D721Med (cell line): ENCODE measurements at regions not wholly inside any gene's neighbourhood (a gene's known extent, or its start where the extent isn't known, plus 50 kb on each side); places are given as distances from the start of the nearest gene placed in this dataset.

Experiments
- DNase-seq: peaks from one replicate; pipeline ENCODE4 v3.0.0; 2011; ENCODE audit warnings: low spot score; ENCODE audit not compliant: insufficient read length
- FAIRE-seq: peaks from 2 replicates; lab custom pipeline; 2011; peaks lifted over from hg19 to GRCh38; lab: Jason Lieb, UNC
- TF ChIP-seq, protein P1 (sequence below): IDR thresholded peaks from 2 replicates; pipeline ENCODE4 v1.5.1; 2012; ENCODE audit warnings: mild to moderate bottlenecking, control low read depth; ENCODE audit not compliant: insufficient read depth; ENCODE audit errors: missing control alignments

DNA sequence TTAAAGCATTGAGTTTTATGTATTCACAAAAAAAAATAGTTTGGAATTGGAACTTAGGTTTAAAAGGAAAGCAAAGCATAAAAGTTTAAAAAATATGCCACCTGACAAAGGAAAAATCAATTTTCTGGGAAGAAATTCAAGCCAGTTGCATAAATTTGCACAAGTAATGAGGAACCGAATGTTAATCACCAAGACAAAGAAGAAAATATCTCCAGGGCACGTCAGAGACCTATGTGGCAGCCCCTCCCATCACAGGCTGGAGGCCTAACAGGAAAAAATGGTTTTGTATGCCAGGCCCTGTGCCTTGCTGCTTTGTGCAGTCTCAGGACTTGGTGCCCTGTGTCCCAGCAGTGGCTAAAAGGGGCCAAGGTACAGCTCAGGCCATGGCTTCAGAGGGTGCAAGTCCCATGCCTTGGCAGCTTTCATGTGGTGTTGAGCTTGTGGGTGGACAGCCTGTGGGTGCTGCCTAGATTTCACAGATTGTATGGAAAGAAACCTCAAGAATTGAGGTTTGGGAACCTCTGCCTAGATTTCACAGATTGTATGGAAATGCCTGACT lies 767.2 kb upstream of the SLC10A2 start:
- no peak for FAIRE-seq

DNA sequence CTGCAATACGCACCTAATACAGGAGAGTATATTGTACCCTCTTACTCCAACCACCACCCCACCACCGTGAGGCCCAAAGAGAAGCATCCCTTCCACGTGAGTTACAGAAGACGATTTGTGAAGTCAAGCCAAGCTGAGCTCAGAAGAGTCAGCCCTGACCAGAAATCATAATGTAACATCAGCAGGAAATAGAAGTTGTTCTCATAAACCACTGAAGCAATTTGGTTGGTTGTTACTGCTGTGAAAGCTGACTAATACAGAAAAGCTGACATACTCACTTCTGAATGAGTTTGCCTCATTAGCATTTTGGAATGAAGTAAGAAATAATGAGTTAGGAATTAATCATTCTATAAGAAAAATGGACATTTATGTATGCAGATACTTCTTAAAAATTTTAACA lies 749.4 kb upstream of the SLC10A2 start:
- DNase-seq, result no peak
- TF ChIP-seq, protein P1, sequence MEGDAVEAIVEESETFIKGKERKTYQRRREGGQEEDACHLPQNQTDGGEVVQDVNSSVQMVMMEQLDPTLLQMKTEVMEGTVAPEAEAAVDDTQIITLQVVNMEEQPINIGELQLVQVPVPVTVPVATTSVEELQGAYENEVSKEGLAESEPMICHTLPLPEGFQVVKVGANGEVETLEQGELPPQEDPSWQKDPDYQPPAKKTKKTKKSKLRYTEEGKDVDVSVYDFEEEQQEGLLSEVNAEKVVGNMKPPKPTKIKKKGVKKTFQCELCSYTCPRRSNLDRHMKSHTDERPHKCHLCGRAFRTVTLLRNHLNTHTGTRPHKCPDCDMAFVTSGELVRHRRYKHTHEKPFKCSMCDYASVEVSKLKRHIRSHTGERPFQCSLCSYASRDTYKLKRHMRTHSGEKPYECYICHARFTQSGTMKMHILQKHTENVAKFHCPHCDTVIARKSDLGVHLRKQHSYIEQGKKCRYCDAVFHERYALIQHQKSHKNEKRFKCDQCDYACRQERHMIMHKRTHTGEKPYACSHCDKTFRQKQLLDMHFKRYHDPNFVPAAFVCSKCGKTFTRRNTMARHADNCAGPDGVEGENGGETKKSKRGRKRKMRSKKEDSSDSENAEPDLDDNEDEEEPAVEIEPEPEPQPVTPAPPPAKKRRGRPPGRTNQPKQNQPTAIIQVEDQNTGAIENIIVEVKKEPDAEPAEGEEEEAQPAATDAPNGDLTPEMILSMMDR, result no peak
- no peak for FAIRE-seq

More for the DNA sequence above, 767.2 kb upstream of the SLC10A2 start:
- TF ChIP-seq, protein P1, result no peak
- DNase-seq, result no peak

DNA sequence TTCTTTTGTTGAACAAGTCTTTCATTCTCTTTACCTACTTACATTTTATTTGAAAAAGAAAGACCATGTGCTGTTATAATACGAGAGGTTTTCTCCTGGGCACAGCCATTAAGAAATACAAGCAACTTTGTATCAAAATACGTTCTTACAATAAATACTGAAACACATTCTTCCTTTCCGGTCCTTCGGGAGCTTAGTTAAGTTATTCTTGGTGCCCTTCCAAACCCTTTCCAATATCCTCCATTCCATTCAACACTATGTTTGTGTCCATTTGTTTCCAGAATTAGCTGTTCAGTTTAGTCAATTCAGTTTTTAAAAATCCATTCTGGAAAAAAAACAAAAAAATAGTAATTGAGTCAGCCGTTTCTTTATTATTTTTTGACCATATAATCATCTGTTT lies 746.8 kb upstream of the SLC10A2 start:
- TF ChIP-seq, protein P1, result no peak
- DNase-seq (no peak), FAIRE-seq (no peak)

DNA sequence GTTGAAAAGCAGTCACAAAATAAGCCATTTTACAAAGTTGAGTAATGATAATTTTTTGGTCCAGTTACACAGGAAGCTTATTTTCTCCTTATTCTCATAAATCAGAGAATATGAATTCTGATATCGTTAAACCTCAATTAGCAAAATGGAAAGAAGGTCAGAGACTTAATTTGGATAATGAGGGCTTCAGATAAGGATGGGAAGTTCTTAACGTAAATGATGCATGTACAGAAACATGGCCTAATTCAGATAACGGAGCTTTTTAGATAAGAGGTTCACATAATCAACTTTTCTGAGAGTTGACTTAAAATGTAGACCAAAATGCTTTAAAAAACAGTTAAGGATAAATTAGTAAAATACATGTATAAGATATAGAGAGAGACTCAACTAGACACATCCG lies 746.3 kb upstream of the SLC10A2 start:
- no peak for DNase-seq
- TF ChIP-seq, protein P1, result no peak
- peak; percentile 74 for FAIRE-seq

DNA sequence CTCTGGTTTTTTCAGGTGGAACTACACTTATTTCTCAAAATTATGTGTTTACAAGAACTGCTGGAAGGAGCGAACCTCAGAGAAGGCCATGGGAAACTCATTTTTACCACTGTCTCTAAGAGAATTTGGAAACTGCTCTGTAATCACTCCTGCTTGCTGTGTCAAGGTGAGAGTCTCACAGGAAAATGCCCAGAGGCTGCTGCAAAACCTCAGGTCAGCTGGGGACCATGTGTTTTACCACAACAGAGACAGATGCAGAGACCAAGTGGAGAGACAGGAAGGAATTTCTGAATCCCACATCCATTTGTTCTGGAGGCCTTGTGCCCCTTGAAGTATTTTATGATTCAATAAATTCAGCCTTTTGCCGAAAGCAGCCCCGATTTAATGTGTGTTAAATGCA lies 743.8 kb upstream of the SLC10A2 start:
- FAIRE-seq, result no peak
- no peak for DNase-seq
- TF ChIP-seq, protein P1, result no peak

DNA sequence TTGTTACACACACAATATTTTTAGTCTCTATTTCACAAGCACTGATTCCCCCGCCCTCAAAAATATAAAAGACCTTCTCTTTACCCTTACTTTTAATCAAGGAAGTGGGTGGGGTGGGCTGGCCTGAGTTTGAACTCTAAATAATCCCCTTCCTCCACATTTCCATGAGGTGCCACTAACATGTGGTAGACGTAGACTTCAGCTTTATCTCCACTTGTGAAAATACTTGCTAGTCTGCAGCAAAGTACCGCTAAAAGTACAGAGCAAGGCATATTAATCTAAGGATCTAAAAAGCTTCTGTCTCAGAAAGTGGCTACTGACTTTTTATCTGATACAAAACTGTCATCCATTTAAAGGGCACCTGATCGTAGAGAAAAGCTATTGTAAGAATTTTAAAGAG lies 739.6 kb upstream of the SLC10A2 start:
- no peak for FAIRE-seq
- DNase-seq, result no peak
- TF ChIP-seq, protein P1, result no peak

DNA sequence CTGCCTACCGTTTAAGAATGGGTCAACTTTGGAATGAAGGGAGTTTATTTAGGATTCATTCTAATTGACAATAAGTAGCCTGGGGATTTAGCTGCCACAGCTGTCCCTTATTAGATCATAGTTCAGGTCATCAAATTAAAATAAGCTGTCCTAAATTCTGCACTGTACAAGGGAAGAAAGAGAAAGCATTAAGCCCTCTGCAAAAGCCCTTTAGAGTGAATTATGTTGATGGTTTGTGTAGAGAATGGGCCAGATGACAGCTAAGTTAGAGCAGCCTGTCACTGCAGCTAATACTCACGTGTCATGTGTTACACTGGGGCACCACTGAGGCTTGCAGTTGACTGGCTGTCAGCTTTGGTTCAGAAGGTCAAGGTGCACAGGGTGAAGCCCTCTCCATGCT lies 737.1 kb upstream of the SLC10A2 start:
- no peak for DNase-seq
- TF ChIP-seq, protein P1, result no peak
- FAIRE-seq, result peak; percentile 76
